Urinary bladder (tissue), 3 donors: ENCODE measurements at regions not wholly inside any gene's neighbourhood (a gene's known extent, or its start where the extent isn't known, plus 50 kb on each side); places are given as distances from the start of the nearest gene placed in this dataset.
"Not testable (repeated sequence)": the region's sequence is repeated elsewhere in the genome, so short reads cannot be mapped to it uniquely, and the experiment has no call there.

Experiments
- DNase-seq: peaks from one replicate; pipeline ENCODE4 v3.0.0-alpha.2; 2015; ENCODE audit errors: extremely low spot score
- H3K27ac ChIP-seq: one replicate; pipeline ENCODE4 v1.5.1; 2013; ENCODE audit warnings: low read depth, mild to moderate bottlenecking, moderate library complexity
- H3K36me3 ChIP-seq: one replicate; pipeline ENCODE4 v1.6.1; 2013; ENCODE audit warnings: mild to moderate bottlenecking, moderate library complexity; ENCODE audit not compliant: insufficient read depth
- H3K4me1 ChIP-seq: one replicate; pipeline ENCODE4 v1.6.1; 2013; ENCODE audit warnings: mild to moderate bottlenecking, moderate library complexity; ENCODE audit not compliant: insufficient read depth
- H3K4me3 ChIP-seq: one replicate; pipeline ENCODE4 v1.5.1; 2013; ENCODE audit warnings: low read depth, low read length
- WGBS: extraction: QIAGEN DNeasy Blood & Tissue Kit; methylation state at CpG from one replicate; pipeline ENCODE4 v1.1.7; 2013; 5-methylcytosine and 5-hydroxymethylcytosine counted together
- donor health status: healthy with polysubstance abuse.
- donor health status: healthy.

GRCh38 chr2:153420394-153420793, 58.2 kb downstream of the RPRM start:
- Histone ChIP-seq H3K27ac (no peak overlapping the region), H3K4me1 (no peaks in the 10 kb centered on the region), H3K4me3 (no peak overlapping the region), H3K36me3 (no peaks in the 10 kb centered on the region)
- no peak for DNase-seq
- WGBS, result 90% methylated on average over 1 of the region's 1 CpG

- 87% methylated on average over 1 of the region's 1 CpG for WGBS
Observed at GRCh38 chr2:153417077-153417476, 61.5 kb downstream of the RPRM start.

GRCh38 chr2:153416071-153416470, 62.5 kb downstream of the RPRM start:
- Histone ChIP-seq H3K36me3 (no peaks in the 10 kb centered on the region), H3K27ac (no peak overlapping the region), H3K4me1 (no peaks in the 10 kb centered on the region), H3K4me3 (no peak overlapping the region)
- DNase-seq, result no peak
- WGBS, result 53% methylated on average over 1 of the region's 1 CpG

More at GRCh38 chr2:153417077-153417476, 61.5 kb downstream of the RPRM start:
- no peaks in the 10 kb centered on the region for H3K36me3 ChIP-seq
- no peaks in the 10 kb centered on the region for H3K4me1 ChIP-seq
- H3K27ac ChIP-seq, result no peak overlapping the region
- H3K4me3 ChIP-seq, result no peak overlapping the region
- no peak for DNase-seq

- 78% methylated on average over 3 of the region's 3 CpGs for WGBS
- H3K4me1 ChIP-seq, result no peaks in the 10 kb centered on the region
- H3K4me3 ChIP-seq, result no peak overlapping the region
- H3K27ac ChIP-seq, result no peak overlapping the region
- DNase-seq, result no peak
- no peaks in the 10 kb centered on the region for H3K36me3 ChIP-seq
Observed at GRCh38 chr2:153408710-153409385, 69.7 kb downstream of the RPRM start.

- no peak overlapping the region for H3K27ac ChIP-seq
- WGBS, result 74% methylated on average over 1 of the region's 1 CpG
- no peaks in the 10 kb centered on the region for H3K36me3 ChIP-seq
- no peak overlapping the region for H3K4me3 ChIP-seq
- DNase-seq, result no peak
- no peaks in the 10 kb centered on the region for H3K4me1 ChIP-seq
Observed at GRCh38 chr2:153405196-153405595, 73.4 kb downstream of the RPRM start.

GRCh38 chr2:153404792-153405191, 73.8 kb downstream of the RPRM start:
- no peak for DNase-seq
- Histone ChIP-seq H3K36me3 (no peaks in the 10 kb centered on the region), H3K4me1 (no peaks in the 10 kb centered on the region), H3K4me3 (no peak overlapping the region), H3K27ac (no peak overlapping the region)
- WGBS, result 60% methylated on average over 1 of the region's 1 CpG

- no peak overlapping the region for H3K4me3 ChIP-seq
- H3K36me3 ChIP-seq, result no peaks in the 10 kb centered on the region
- 77% methylated on average over 2 of the region's 2 CpGs for WGBS
Observed at GRCh38 chr2:153403940-153404339, 74.6 kb downstream of the RPRM start.

GRCh38 chr2:153403352-153403751, 75.2 kb downstream of the RPRM start:
- WGBS, result 79% methylated on average over 14 of the region's 14 CpGs
- not testable (repeated sequence) for H3K4me3 ChIP-seq, H3K27ac ChIP-seq, H3K4me1 ChIP-seq, H3K36me3 ChIP-seq, DNase-seq

More at GRCh38 chr2:153403940-153404339, 74.6 kb downstream of the RPRM start:
- DNase-seq, result no peak
- H3K27ac ChIP-seq, result no peak overlapping the region
- H3K4me1 ChIP-seq, result no peaks in the 10 kb centered on the region

- no peak overlapping the region for H3K4me3 ChIP-seq
- no peak overlapping the region for H3K27ac ChIP-seq
- no peak for DNase-seq
- H3K36me3 ChIP-seq, result no peaks in the 10 kb centered on the region
- no peaks in the 10 kb centered on the region for H3K4me1 ChIP-seq
- 73% methylated on average over 5 of the region's 5 CpGs for WGBS
Observed at GRCh38 chr2:153394686-153395085, 83.9 kb downstream of the RPRM start.

GRCh38 chr2:153394247-153394646, 84.3 kb downstream of the RPRM start:
- no peak for DNase-seq
- Histone ChIP-seq H3K4me3 (no peak overlapping the region), H3K27ac (no peak overlapping the region), H3K36me3 (no peaks in the 10 kb centered on the region), H3K4me1 (no peaks in the 10 kb centered on the region)

GRCh38 chr2:153393518-153393917, 85.0 kb downstream of the RPRM start:
- DNase-seq, result no peak
- no peaks in the 10 kb centered on the region for H3K4me1 ChIP-seq
- 63% methylated on average over 3 of the region's 3 CpGs for WGBS
- H3K4me3 ChIP-seq, result no peak overlapping the region
- no peaks in the 10 kb centered on the region for H3K36me3 ChIP-seq
- no peak overlapping the region for H3K27ac ChIP-seq

- no peak for DNase-seq
- Histone ChIP-seq H3K4me1 (no peaks in the 10 kb centered on the region), H3K36me3 (no peaks in the 10 kb centered on the region), H3K4me3 (no peak overlapping the region), H3K27ac (no peak overlapping the region)
- WGBS, result 62% methylated on average over 5 of the region's 5 CpGs
Observed at GRCh38 chr2:153391131-153391530, 87.4 kb downstream of the RPRM start.

- Histone ChIP-seq H3K36me3 (no peaks in the 10 kb centered on the region), H3K27ac (no peak overlapping the region), H3K4me3 (no peak overlapping the region), H3K4me1 (no peaks in the 10 kb centered on the region)
- no peak for DNase-seq
- WGBS, result 35% methylated on average over 1 of the region's 1 CpG
Observed at GRCh38 chr2:153388246-153388645, 90.3 kb downstream of the RPRM start.

- Histone ChIP-seq H3K4me1 (no peaks in the 10 kb centered on the region), H3K36me3 (no peaks in the 10 kb centered on the region), H3K4me3 (no peak overlapping the region), H3K27ac (no peak overlapping the region)
- 65% methylated on average over 4 of the region's 4 CpGs for WGBS
- DNase-seq, result no peak
Observed at GRCh38 chr2:153387203-153387602, 91.4 kb downstream of the RPRM start.

GRCh38 chr2:153386481-153386897, 92.1 kb downstream of the RPRM start:
- 77% methylated on average over 2 of the region's 2 CpGs for WGBS
- DNase-seq, result no peak
- no peaks in the 10 kb centered on the region for H3K4me1 ChIP-seq
- no peaks in the 10 kb centered on the region for H3K36me3 ChIP-seq
- H3K4me3 ChIP-seq, result no peak overlapping the region
- no peak overlapping the region for H3K27ac ChIP-seq
